Limb (tissue), 2 donors: ENCODE measurements at regions not wholly inside any gene's neighbourhood (a gene's known extent, or its start where the extent isn't known, plus 50 kb on each side); places are given as distances from the start of the nearest gene placed in this dataset.
"Not testable (repeated sequence)": the region's sequence is repeated elsewhere in the genome, so short reads cannot be mapped to it uniquely, and the experiment has no call there.

Experiments
- DNase-seq, 2 donors: peaks; one replicate each; pipeline ENCODE4 v3.0.0-alpha.2; 2016; ENCODE audit errors: extremely low spot score in 2 of 2

- no peak for DNase-seq
These were observed 286.8 kb downstream of the USP46 start for GRCh38 chr4:52372269-52372668.

GRCh38 chr4:52372747-52373146 lies 286.4 kb downstream of the USP46 start:
- no peak for DNase-seq

- DNase-seq = no peak
These were observed 285.5 kb downstream of the USP46 start for GRCh38 chr4:52373650-52374049.

GRCh38 chr4:52374877-52375276 lies 284.2 kb downstream of the USP46 start:
- no peak for DNase-seq

GRCh38 chr4:52376132-52376704 lies 282.9 kb downstream of the USP46 start:
- DNase-seq = peak in 1 of 2 donors; percentile 80

GRCh38 chr4:52377563-52377962 lies 281.5 kb downstream of the USP46 start:
- DNase-seq = no peak

GRCh38 chr4:52407545-52407944 lies 251.6 kb downstream of the USP46 start:
- DNase-seq = peak in 1 of 2 donors; percentile 37

- no peak for DNase-seq
These were observed 251.1 kb downstream of the USP46 start for GRCh38 chr4:52408032-52408431.

- DNase-seq = no peak
These were observed 250.6 kb downstream of the USP46 start for GRCh38 chr4:52408471-52408870.

GRCh38 chr4:52409766-52410165 lies 249.3 kb downstream of the USP46 start:
- not testable (repeated sequence) for DNase-seq

GRCh38 chr4:52410971-52411370 lies 248.1 kb downstream of the USP46 start:
- DNase-seq = no peak

- no peak for DNase-seq
These were observed 238.8 kb downstream of the USP46 start for GRCh38 chr4:52420330-52420729.

GRCh38 chr4:52421811-52422213 lies 237.3 kb downstream of the USP46 start:
- DNase-seq = no peak

GRCh38 chr4:52423967-52424366 lies 235.1 kb downstream of the USP46 start:
- DNase-seq = no peak

- DNase-seq = no peak
These were observed 233.3 kb downstream of the USP46 start for GRCh38 chr4:52425751-52426326.

GRCh38 chr4:52431410-52431809 lies 227.7 kb downstream of the USP46 start:
- DNase-seq = no peak

- no peak for DNase-seq
These were observed 227.2 kb downstream of the USP46 start for GRCh38 chr4:52431869-52432268.

GRCh38 chr4:52442524-52442923 lies 216.6 kb downstream of the USP46 start:
- not testable (repeated sequence) for DNase-seq

GRCh38 chr4:52472444-52472843 lies 186.7 kb downstream of the USP46 start:
- DNase-seq = no peak

- DNase-seq = no peak
These were observed 181.8 kb downstream of the USP46 start for GRCh38 chr4:52477191-52477780.

- no peak for DNase-seq
These were observed 175.8 kb downstream of the USP46 start for GRCh38 chr4:52483186-52483890.

GRCh38 chr4:52507774-52508173 lies 151.3 kb downstream of the USP46 start:
- DNase-seq = peak in 1 of 2 donors; percentile 18
